ENCODE measurements at regions not wholly inside any gene's neighbourhood (a gene's known extent, or its start where the extent isn't known, plus 50 kb on each side); places are given as distances from the start of the nearest gene placed in this dataset.

- no peak for DNase-seq (ENCODE audit: low read depth)
Measured at GRCh38 chr6:122122202-122122601, 277.2 kb upstream of the HSF2 start.

- no peak for DNase-seq (ENCODE audit: low read depth)
Measured at GRCh38 chr6:122122686-122123085, 276.8 kb upstream of the HSF2 start.

GRCh38 chr6:122124908-122125307 is 274.5 kb upstream of the HSF2 start:
- no peak for DNase-seq (ENCODE audit: low read depth)

- no peak for DNase-seq (ENCODE audit: low read depth)
Measured at GRCh38 chr6:122126894-122127293, 272.6 kb upstream of the HSF2 start.

GRCh38 chr6:122128445-122128844 is 271.0 kb upstream of the HSF2 start:
- no peak for DNase-seq (ENCODE audit: low read depth)

- DNase-seq (ENCODE audit: low read depth): no peak
Measured at GRCh38 chr6:122129313-122130025, 270.0 kb upstream of the HSF2 start.

GRCh38 chr6:122130026-122130348 is 269.5 kb upstream of the HSF2 start:
- no peak for DNase-seq (ENCODE audit: low read depth)

- no peak for DNase-seq (ENCODE audit: low read depth)
Measured at GRCh38 chr6:122130518-122130917, 268.9 kb upstream of the HSF2 start.

- DNase-seq (ENCODE audit: low read depth): no peak
Measured at GRCh38 chr6:122136386-122136785, 263.1 kb upstream of the HSF2 start.

- no peak for DNase-seq (ENCODE audit: low read depth)
Measured at GRCh38 chr6:122140031-122140430, 259.4 kb upstream of the HSF2 start.

GRCh38 chr6:122141246-122141645 is 258.2 kb upstream of the HSF2 start:
- no peak for DNase-seq (ENCODE audit: low read depth)

GRCh38 chr6:122143813-122144601 is 255.4 kb upstream of the HSF2 start:
- no peak for DNase-seq (ENCODE audit: low read depth)

- DNase-seq (ENCODE audit: low read depth): no peak
Measured at GRCh38 chr6:122145246-122145645, 254.2 kb upstream of the HSF2 start.

- no peak for DNase-seq (ENCODE audit: low read depth)
Measured at GRCh38 chr6:122145741-122146240, 253.7 kb upstream of the HSF2 start.

- no peak for DNase-seq (ENCODE audit: low read depth)
Measured at GRCh38 chr6:122147291-122147690, 252.2 kb upstream of the HSF2 start.

GRCh38 chr6:122151066-122151465 is 248.4 kb upstream of the HSF2 start:
- DNase-seq (ENCODE audit: low read depth): peak; percentile 5

- no peak for DNase-seq (ENCODE audit: low read depth)
Measured at GRCh38 chr6:122151763-122152162, 247.7 kb upstream of the HSF2 start.

- DNase-seq (ENCODE audit: low read depth): no peak
Measured at GRCh38 chr6:122153557-122153956, 245.9 kb upstream of the HSF2 start.

GRCh38 chr6:122154155-122154554 is 245.3 kb upstream of the HSF2 start:
- DNase-seq (ENCODE audit: low read depth): no peak

- DNase-seq (ENCODE audit: low read depth): no peak
Measured at GRCh38 chr6:122154912-122155575, 244.4 kb upstream of the HSF2 start.

GRCh38 chr6:122161136-122161535 is 238.3 kb upstream of the HSF2 start:
- no peak for DNase-seq (ENCODE audit: low read depth)

GRCh38 chr6:122165014-122165413 is 234.4 kb upstream of the HSF2 start:
- DNase-seq (ENCODE audit: low read depth): no peak

GRCh38 chr6:122170274-122170673 is 229.2 kb upstream of the HSF2 start:
- DNase-seq (ENCODE audit: low read depth): no peak

Measured in stromal cell of bone marrow (primary cell).